ENCODE measurements at regions not wholly inside any gene's neighbourhood (a gene's known extent, or its start where the extent isn't known, plus 50 kb on each side); places are given as distances from the start of the nearest gene placed in this dataset.

DNA sequence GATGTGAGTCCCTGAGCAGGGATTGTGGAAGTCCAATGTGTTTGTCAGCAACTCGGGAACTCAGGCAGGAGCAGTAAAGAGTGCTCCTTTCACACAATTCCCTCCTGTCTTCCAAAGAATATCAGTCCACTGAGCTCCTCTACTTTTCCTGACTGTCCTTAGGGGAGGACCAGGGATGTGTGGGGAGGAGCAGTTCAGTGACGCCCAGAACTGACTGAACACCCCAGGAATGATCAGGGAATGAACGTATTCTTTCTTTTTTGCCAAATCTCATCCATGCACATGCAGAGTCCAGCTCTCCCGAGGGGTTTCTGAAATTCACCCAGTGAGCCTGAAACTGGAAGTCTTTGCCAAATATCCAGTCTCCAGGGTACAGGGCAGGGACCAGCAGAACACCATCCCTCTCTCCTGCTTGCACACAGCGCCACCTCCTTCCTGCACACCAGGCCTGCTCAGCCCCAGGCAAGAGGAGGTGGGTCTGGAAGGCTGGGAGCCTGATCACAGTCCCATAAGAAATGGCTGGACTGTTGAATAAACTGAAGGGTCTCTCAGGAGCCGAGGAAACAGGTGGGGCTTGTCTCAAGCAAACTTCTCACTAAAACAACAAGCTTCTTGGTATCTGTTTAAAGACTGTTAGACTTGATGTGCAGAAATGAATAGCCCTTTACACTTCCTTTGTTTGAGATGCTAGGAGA, 294.7 kb downstream of the C7orf25 start:
- no peak for DNase-seq (ENCODE audit: low read depth)
- no peak overlapping the region for H3K4me3 ChIP-seq (ENCODE audit: low read depth, low read length)
- TF ChIP-seq, protein P1, sequence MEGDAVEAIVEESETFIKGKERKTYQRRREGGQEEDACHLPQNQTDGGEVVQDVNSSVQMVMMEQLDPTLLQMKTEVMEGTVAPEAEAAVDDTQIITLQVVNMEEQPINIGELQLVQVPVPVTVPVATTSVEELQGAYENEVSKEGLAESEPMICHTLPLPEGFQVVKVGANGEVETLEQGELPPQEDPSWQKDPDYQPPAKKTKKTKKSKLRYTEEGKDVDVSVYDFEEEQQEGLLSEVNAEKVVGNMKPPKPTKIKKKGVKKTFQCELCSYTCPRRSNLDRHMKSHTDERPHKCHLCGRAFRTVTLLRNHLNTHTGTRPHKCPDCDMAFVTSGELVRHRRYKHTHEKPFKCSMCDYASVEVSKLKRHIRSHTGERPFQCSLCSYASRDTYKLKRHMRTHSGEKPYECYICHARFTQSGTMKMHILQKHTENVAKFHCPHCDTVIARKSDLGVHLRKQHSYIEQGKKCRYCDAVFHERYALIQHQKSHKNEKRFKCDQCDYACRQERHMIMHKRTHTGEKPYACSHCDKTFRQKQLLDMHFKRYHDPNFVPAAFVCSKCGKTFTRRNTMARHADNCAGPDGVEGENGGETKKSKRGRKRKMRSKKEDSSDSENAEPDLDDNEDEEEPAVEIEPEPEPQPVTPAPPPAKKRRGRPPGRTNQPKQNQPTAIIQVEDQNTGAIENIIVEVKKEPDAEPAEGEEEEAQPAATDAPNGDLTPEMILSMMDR (conservative IDR thresholded peaks at IDR 0.05; ENCODE audit: low read depth, low read length) = no peak

DNA sequence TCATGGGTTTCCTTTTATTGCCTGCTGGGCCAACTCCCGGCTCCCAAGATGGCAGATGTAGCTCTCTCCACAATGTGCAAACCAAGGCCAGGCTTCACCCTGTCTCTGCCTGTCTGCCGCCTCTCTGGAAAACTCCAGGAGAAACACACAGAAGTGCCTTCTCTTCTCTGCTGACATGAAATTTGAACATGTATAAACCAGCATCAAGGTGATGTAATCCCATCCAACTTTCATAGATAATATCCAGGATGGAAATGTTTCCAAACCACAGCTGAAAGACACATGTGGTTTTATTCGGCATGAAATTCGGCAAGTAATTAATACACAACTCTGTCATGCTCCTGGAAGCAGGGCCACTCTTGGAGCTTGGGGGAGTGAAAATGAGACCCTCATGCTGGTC, 297.2 kb downstream of the C7orf25 start:
- DNase-seq (ENCODE audit: low read depth) = no peak
- TF ChIP-seq, protein P1 (conservative IDR thresholded peaks at IDR 0.05; ENCODE audit: low read depth, low read length) = no peak
- H3K4me3 ChIP-seq (ENCODE audit: low read depth, low read length) = no peak overlapping the region

DNA sequence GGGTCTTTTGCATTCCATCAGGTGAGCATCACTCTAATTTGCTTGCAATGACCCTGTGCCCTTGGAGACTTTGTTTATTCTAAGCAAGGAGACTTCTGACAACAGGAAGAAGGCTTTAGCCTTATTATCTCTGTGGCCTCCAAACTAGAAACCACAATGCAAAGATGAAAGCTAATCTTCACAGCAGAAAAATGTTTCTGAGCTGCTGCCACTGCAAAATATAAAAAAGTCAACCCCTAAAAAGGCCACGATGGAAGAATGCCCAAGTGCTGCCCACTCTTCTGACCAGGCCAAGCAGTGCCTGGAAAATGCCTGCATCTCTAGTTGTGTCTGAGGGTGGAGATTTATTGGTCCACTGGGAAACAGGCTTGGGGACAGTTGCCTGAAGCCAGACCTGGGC, 299.9 kb downstream of the C7orf25 start:
- TF ChIP-seq, protein P1 (conservative IDR thresholded peaks at IDR 0.05; ENCODE audit: low read depth, low read length) = no peak
- no peak for DNase-seq (ENCODE audit: low read depth)

DNA sequence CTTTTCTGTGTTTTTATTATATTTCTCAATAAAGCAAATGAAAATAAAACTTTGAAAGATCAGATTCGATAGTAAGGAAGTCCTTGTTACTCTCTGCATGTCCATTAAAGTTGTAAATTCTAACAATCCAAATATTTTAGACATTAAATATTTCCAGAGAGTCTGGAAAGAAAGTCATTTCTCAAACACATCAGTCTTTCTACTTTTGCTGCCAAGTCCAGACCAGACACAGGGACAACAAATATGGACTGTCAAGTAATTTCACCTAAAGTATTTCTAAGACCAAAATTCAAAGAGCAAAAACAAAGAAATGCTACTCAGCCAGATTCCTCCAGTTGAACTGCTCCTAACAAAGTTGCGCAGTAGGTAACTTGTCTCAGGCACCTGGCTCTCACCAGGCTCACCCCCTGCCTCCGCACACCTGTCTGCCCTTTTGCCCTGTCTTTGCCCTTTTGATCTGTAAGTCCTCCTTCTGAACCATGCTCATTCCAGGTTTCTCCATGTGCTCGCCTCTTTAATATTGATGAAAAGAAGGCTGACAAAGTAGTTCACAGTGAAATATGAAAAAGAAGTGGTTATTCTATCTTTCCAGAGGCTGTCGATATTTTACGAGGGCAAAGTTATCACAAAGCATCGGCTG, 300.5 kb downstream of the C7orf25 start:
- DNase-seq (ENCODE audit: low read depth) = no peak
- TF ChIP-seq, protein P1 (conservative IDR thresholded peaks at IDR 0.05; ENCODE audit: low read depth, low read length) = no peak
- H3K4me3 ChIP-seq (ENCODE audit: low read depth, low read length) = no peak overlapping the region

More for the DNA sequence above, 299.9 kb downstream of the C7orf25 start:
- no peak overlapping the region for H3K4me3 ChIP-seq (ENCODE audit: low read depth, low read length)

DNA sequence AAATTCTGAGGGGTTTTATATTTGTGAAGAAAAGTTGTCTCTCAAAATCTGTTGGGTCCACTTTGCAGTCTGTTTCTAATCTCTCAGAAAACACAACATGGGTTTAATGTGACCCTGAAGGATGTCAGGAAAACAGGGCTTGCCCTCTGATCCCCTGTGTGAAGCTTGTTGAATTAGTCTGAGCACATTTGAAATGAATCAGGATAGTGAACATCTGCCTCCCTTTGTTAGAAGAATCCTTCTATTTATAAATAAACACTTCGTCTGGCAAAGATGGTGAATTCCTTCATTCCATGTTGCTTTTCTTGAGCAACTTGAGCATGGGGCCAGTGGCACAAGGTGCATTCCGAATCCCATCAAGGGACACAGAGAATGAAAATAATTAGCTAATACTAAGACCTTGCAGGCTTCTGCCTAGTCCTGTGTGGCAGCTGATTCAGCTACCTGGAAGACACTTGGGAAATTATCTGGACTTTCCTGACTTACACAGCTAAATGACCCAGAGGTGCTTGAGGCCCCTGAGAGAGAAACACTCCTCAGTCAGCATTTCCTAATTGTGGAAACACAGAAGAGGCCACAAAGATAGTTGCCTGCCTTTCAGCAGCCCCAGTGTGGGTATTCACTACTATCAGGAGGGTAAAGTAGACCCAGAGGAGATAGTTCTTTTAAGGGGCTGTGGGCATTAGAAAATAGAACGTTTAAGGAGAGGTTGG, 305.5 kb downstream of the C7orf25 start:
- H3K4me3 ChIP-seq (ENCODE audit: low read depth, low read length) = no peak overlapping the region
- TF ChIP-seq, protein P1 (conservative IDR thresholded peaks at IDR 0.05; ENCODE audit: low read depth, low read length) = no peak
- no peak for DNase-seq (ENCODE audit: low read depth)

DNA sequence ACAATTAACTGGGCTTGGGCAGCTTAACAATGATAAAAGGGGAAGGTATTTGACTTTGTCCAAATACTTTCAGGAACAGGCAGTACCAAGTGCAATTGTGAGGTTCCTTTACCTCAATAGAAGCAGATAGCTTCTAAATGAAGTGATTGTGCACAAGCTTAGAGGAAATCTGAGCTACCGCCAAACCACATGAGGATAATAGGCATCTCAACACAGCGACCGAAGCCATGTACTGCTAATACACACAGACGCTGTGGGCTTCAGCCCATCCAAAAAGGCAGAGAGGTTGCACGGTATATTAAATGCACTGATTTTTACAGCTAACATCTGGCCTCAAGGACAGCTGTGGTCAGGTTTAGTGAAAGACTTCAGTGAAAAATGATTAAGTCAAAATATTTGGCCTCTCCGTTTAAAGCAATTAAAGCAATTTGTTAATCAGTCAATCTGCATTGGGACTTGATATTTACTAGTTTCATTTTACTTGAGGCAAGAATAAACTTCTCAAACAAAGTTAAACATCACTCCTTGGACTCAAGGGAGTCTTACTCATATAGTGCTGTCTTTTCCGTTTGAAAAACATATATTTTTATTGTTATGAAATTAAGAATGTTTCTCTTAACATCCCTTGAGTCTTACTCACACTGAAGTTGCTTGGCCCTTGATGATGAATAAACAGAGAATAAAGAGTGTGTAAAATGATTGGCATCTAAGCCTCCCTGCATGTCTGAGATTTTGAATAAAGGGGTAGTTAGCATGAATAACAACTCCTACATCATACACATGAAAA, 306.3 kb downstream of the C7orf25 start:
- no peak overlapping the region for H3K4me3 ChIP-seq (ENCODE audit: low read depth, low read length)
- DNase-seq (ENCODE audit: low read depth) = no peak
- TF ChIP-seq, protein P1 (conservative IDR thresholded peaks at IDR 0.05; ENCODE audit: low read depth, low read length) = no peak

All from epithelial cell of proximal tubule (primary cell).